BE2C (cell line): ENCODE measurements at regions not wholly inside any gene's neighbourhood (a gene's known extent, or its start where the extent isn't known, plus 50 kb on each side); places are given as distances from the start of the nearest gene placed in this dataset.
A peak's percentile ranks its signal among the peaks of the same experiment; 100 is the strongest.

Source experiments
- DNase-seq: peaks from one replicate; pipeline ENCODE4 v3.0.0-alpha.2; 2020
- H3K27me3 ChIP-seq: fragments of 250-450 bp; sonication (Bioruptor Pico); 2 replicates; pipeline ENCODE4 v1.5.1; 2020; ENCODE audit warnings: mild to moderate bottlenecking
- H3K36me3 ChIP-seq: fragments of 250-450 bp; sonication (Bioruptor Pico); 2 replicates; pipeline ENCODE4 v1.5.1; 2020; ENCODE audit warnings: mild to moderate bottlenecking
- H3K4me1 ChIP-seq: fragments of 250-450 bp; sonication (Bioruptor Pico); 2 replicates; pipeline ENCODE4 v1.5.1; 2020
- H3K4me3 ChIP-seq: 2 replicates; pipeline ENCODE4 v1.5.1; 2011; ENCODE audit warnings: low read depth, low read length
- H3K9me3 ChIP-seq: fragments of 250-450 bp; sonication (Bioruptor Pico); 2 replicates; pipeline ENCODE4 v1.5.1; 2020
- TF ChIP-seq, protein P1 (sequence below): IDR thresholded peaks from 2 replicates; pipeline ENCODE4 v1.5.1; 2012; ENCODE audit warnings: mild to moderate bottlenecking, low read depth, low read length

DNA sequence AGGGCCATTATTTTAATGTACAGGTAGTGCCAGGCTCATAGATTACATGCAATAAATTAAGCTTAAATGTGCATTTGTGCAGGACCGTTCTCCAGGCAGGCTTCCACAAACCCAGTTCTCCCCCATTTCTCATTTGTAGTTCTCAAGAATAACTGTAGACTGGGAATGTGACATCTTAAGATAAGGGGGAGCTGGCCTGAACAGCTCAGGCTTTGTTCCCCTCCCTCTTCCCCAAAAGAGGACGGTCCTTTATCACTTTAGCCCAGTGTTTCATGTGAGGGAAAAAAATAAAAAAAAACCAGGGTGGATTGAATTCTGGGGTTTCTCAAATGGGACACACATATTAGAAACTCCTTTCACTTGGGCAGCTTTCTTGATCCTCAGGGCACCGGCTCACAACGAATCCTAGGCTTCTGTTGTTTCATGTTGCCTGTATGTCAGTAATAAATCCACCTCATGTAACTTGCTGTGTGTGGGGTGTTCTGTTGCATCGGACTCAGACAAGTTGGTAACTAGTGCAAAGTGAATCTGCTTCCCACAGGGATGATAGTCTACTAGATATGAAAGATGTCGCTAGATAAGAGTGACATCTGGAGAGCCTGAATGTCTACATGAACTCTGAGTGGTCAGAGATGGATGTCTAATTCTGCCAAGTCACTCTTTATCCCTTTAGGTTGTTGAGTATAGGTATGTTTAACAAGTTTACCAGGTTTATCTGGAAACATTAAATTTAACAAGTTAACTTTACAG is 2030.6 kb upstream of the NUDT12 start:
- peak; percentile 3 for DNase-seq
- Histone ChIP-seq H3K4me3 (no peak overlapping the region), H3K36me3 (no peaks in the 10 kb centered on the region), H3K9me3 (no peaks in the 10 kb centered on the region), H3K27me3 (no peaks in the 10 kb centered on the region), H3K4me1 (peaks cover 7% of the 10 kb centered on the region)
- TF ChIP-seq, protein P1, sequence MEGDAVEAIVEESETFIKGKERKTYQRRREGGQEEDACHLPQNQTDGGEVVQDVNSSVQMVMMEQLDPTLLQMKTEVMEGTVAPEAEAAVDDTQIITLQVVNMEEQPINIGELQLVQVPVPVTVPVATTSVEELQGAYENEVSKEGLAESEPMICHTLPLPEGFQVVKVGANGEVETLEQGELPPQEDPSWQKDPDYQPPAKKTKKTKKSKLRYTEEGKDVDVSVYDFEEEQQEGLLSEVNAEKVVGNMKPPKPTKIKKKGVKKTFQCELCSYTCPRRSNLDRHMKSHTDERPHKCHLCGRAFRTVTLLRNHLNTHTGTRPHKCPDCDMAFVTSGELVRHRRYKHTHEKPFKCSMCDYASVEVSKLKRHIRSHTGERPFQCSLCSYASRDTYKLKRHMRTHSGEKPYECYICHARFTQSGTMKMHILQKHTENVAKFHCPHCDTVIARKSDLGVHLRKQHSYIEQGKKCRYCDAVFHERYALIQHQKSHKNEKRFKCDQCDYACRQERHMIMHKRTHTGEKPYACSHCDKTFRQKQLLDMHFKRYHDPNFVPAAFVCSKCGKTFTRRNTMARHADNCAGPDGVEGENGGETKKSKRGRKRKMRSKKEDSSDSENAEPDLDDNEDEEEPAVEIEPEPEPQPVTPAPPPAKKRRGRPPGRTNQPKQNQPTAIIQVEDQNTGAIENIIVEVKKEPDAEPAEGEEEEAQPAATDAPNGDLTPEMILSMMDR: no peak

DNA sequence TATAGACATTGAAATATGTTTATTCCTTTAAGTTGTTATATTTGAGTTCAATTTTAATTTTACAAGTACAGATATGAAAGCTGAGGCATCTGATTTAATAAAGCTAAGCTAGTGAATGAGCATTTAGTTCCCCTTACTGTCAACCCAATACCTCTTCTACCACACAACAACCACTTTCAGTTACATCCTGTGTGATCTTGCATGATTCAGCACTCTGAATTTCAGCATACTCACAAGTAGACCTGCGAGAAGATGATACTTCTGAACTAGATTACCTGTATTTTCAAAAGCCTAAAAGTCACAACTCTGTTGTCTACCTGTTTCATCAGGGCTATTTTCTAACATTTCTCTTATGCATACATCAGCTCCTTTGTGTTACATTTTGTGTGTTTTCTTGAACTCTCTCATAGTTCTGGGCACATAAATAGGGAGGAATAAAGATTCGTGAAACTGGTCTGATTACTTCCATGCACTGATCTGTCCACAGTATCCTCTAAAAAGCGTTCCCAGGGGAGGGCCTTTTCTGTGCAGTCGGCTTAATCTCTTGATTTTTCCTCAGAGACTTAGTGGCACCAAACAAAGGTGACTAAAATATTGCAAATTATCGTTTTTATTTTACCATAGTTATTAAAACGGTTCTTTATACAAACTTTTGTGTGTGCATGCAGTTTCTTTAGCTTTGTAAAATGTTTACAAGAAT is 2025.5 kb upstream of the NUDT12 start:
- TF ChIP-seq, protein P1: no peak
- DNase-seq: peak; percentile 44
- no peaks in the 10 kb centered on the region for H3K9me3 ChIP-seq
- H3K36me3 ChIP-seq: no peaks in the 10 kb centered on the region
- no peak overlapping the region for H3K4me3 ChIP-seq
- H3K27me3 ChIP-seq: no peaks in the 10 kb centered on the region
- H3K4me1 ChIP-seq: peaks cover 6% of the 10 kb centered on the region

DNA sequence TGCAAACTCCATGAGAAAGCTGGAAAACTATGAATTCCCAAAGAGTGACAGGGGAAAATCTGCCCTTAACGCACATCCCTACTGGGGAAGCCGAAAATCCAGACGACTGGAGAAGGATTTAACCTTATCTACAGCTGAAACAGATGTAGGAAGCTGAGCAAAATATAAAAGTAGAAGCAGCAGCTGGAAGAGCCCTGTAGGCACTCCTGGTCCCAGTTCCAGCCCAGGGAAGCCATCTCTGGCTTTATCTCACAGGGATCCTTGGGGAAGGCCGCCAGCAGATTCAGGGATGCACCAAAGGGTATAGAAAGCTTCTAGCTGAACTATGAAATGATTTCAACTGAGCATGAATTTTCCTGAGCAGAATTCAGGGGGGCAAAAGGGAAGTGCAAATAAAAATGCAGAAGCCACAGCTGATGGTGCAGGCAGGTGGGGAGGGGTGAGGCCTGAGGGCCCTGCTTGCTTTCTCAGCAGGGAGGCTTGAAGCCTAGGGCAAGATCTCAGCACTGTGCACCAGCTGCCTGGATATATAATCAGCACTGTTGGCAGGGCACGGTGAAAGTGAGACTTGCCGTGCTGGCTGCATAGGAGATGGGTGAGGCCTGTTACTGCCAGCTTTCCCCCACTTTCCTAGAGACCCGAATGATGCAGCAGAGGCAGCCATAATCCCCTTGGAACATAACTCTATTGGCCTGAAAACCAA is 2019.5 kb upstream of the NUDT12 start:
- Histone ChIP-seq H3K4me3 (no peak overlapping the region), H3K36me3 (no peaks in the 10 kb centered on the region), H3K27me3 (no peaks in the 10 kb centered on the region), H3K4me1 (no peaks in the 10 kb centered on the region), H3K9me3 (no peaks in the 10 kb centered on the region)
- peak; percentile 59 for DNase-seq
- TF ChIP-seq, protein P1: no peak

DNA sequence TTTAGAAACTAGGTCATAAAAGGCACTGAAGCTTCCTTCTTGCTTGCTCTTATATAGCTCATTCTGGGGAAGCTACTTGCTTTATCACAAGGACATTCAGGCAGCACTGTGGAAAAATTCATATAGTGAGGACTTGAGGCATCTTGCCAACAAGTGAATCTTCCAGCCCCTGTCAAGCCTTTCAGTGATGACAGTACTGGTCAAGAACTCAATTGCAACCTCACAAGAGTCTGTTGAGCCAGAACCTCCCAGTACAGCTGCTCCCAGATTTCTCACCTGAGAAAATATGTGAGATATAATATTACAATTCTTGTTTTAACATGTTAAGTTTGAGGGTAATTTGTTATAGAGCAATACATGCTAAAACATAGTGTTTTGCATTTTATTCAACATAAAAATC is 2011.0 kb upstream of the NUDT12 start:
- TF ChIP-seq, protein P1: no peak
- no peaks in the 10 kb centered on the region for H3K9me3 ChIP-seq

DNA sequence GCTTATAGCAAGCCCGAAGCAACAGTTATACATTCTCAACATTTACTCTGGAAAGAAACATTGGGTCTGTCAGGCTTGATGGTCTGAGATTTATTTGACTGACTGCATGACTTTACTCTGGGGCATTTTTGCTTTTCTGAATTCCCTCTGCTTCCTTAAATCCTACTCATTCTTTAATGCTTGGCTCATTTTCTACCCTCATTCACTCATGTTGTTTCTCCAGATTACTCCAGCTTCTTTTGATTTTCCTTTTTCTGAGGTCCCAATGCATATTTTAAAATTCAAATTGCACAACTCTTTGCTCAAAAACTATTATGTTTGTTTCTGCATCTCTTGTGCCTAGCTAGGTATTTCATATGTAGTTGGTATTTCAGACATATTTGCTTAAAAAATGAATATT is 2002.9 kb upstream of the NUDT12 start:
- no peak for DNase-seq
- Histone ChIP-seq H3K27me3 (0 out of 2 replicates have a peak, but pooled peaks cover 3% of the 10 kb centered on the region), H3K9me3 (no peaks in the 10 kb centered on the region), H3K4me1 (no peaks in the 10 kb centered on the region), H3K4me3 (no peak overlapping the region), H3K36me3 (no peaks in the 10 kb centered on the region)
- TF ChIP-seq, protein P1: no peak

More for the DNA sequence above, 2011.0 kb upstream of the NUDT12 start:
- Histone ChIP-seq H3K36me3 (no peaks in the 10 kb centered on the region), H3K4me1 (no peaks in the 10 kb centered on the region), H3K4me3 (no peak overlapping the region), H3K27me3 (0 out of 2 replicates have a peak, but pooled peaks cover 3% of the 10 kb centered on the region)
- no peak for DNase-seq
